Tongue (tissue), 1 donor: ENCODE measurements at regions not wholly inside any gene's neighbourhood (a gene's known extent, or its start where the extent isn't known, plus 50 kb on each side); places are given as distances from the start of the nearest gene placed in this dataset.
"Not testable (repeated sequence)": the region's sequence is repeated elsewhere in the genome, so short reads cannot be mapped to it uniquely, and the experiment has no call there.

Experiments used
- DNase-seq: peaks from one replicate; pipeline ENCODE4 v3.0.0-alpha.2; 2015

GRCh38 chr11:116698080-116698479 lies 74.7 kb downstream of the BUD13 start:
- no peak for DNase-seq

- no peak for DNase-seq
These were observed 75.1 kb downstream of the BUD13 start for GRCh38 chr11:116697639-116698038.

- no peak for DNase-seq
These were observed 75.8 kb downstream of the BUD13 start for GRCh38 chr11:116697011-116697410.

- no peak for DNase-seq
These were observed 76.3 kb downstream of the BUD13 start for GRCh38 chr11:116696381-116696941.

- DNase-seq = no peak
These were observed 77.0 kb downstream of the BUD13 start for GRCh38 chr11:116695657-116696254.

- DNase-seq = no peak
These were observed 77.8 kb downstream of the BUD13 start for GRCh38 chr11:116694815-116695590.

- no peak for DNase-seq
These were observed 78.5 kb downstream of the BUD13 start for GRCh38 chr11:116694349-116694725.

GRCh38 chr11:116693593-116694348 lies 79.0 kb downstream of the BUD13 start:
- DNase-seq = no peak

GRCh38 chr11:116693102-116693570 lies 79.7 kb downstream of the BUD13 start:
- DNase-seq = no peak

- no peak for DNase-seq
These were observed 80.3 kb downstream of the BUD13 start for GRCh38 chr11:116692318-116693101.

- DNase-seq = peak; percentile 53
These were observed 81.0 kb downstream of the BUD13 start for GRCh38 chr11:116691771-116692177.

GRCh38 chr11:116690611-116691010 lies 82.2 kb downstream of the BUD13 start:
- DNase-seq = no peak

GRCh38 chr11:116689413-116690127 lies 83.2 kb downstream of the BUD13 start:
- no peak for DNase-seq

GRCh38 chr11:116688202-116688540 lies 84.6 kb downstream of the BUD13 start:
- no peak for DNase-seq

GRCh38 chr11:116687458-116688201 lies 85.2 kb downstream of the BUD13 start:
- peak; percentile 63 for DNase-seq

GRCh38 chr11:116686866-116687265 lies 85.9 kb downstream of the BUD13 start:
- peak; percentile 79 for DNase-seq

- no peak for DNase-seq
These were observed 88.8 kb downstream of the BUD13 start for GRCh38 chr11:116683982-116684381.

- no peak for DNase-seq
These were observed 92.2 kb downstream of the BUD13 start for GRCh38 chr11:116680349-116681125.

- DNase-seq = no peak
These were observed 93.9 kb downstream of the BUD13 start for GRCh38 chr11:116678887-116679286.

- not testable (repeated sequence) for DNase-seq
These were observed 105.5 kb downstream of the BUD13 start for GRCh38 chr11:116667318-116667717.
